AG10803 (cell line): ENCODE measurements at regions not wholly inside any gene's neighbourhood (a gene's known extent, or its start where the extent isn't known, plus 50 kb on each side); places are given as distances from the start of the nearest gene placed in this dataset.

Experiments used
- DNase-seq: peaks from one replicate; pipeline ENCODE4 v3.0.0; 2010; ENCODE audit warnings: low read depth
- H3K4me3 ChIP-seq: 2 replicates; pipeline ENCODE4 v1.5.1; 2011; ENCODE audit warnings: mild to moderate bottlenecking, low read length, control low read depth
- TF ChIP-seq, protein P1 (sequence below): conservative IDR thresholded peaks from 2 replicates; pipeline ENCODE4 v1.5.1; 2011; ENCODE audit warnings: mild to moderate bottlenecking, low read length, control low read depth, inconsistent platforms

DNA sequence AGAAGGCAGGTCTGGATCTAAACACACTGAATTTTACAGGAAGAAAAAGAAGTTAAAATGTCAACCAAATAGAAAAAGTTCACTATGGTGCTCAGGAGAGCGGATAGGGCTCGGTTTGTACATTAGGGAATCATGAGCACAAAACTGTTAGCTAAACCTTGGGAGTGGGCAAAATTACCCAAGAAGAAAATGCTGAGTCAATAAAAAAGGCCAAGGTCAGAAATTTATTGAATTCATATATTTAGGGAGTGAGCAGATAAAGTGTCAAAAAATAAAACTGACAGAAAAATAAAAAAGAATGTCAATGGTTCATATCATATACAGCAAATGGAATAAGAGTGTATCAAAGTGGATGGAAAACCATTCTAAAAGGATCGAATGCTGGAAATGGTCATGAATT, 452.5 kb upstream of the SMIM31 start:
- DNase-seq: no peak
- H3K4me3 ChIP-seq: no peak overlapping the region
- TF ChIP-seq, protein P1, sequence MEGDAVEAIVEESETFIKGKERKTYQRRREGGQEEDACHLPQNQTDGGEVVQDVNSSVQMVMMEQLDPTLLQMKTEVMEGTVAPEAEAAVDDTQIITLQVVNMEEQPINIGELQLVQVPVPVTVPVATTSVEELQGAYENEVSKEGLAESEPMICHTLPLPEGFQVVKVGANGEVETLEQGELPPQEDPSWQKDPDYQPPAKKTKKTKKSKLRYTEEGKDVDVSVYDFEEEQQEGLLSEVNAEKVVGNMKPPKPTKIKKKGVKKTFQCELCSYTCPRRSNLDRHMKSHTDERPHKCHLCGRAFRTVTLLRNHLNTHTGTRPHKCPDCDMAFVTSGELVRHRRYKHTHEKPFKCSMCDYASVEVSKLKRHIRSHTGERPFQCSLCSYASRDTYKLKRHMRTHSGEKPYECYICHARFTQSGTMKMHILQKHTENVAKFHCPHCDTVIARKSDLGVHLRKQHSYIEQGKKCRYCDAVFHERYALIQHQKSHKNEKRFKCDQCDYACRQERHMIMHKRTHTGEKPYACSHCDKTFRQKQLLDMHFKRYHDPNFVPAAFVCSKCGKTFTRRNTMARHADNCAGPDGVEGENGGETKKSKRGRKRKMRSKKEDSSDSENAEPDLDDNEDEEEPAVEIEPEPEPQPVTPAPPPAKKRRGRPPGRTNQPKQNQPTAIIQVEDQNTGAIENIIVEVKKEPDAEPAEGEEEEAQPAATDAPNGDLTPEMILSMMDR: no peak

DNA sequence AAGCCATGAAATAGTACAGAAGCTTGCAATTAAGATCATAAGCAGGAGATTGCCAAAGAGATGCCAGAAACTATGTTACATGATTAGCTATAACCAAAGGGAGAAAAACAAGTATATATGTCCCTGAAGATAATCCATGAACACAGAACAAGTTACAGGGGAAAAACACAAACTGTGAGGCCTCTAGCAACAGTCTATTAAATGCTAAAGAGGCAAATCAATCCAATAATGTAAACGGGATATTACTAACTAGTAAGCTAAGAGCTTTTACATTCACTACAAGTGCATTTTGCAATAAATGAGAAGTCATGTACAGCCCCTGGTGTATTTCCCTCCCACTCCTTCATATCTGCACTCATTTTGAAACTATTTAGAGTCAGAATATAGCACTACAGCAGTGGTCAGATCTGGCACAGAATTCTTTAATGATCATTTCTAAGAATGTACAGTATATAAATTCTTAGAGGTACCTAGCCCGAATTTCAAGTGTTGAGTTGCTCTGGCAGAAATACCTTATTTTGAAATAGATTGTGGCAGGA, 449.8 kb upstream of the SMIM31 start:
- no peak overlapping the region for H3K4me3 ChIP-seq
- TF ChIP-seq, protein P1: no peak
- DNase-seq: no peak

DNA sequence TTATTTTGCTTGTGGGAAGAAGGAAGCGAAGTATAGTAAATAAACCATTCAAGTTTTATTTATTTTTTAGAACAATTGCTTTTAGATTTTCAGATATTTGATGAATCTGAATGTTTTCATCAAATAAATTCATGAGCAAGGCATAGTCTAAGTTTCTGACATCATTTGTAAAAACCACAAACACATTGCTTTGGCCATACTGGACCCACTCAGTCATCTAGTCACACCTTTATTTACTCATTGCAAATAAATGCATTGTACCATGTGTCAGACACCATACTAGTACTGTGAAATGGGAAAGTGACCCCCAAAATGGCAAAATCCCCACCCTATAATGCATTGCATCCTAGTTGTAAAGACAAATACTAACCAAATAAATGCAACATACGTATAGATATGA, 449.1 kb upstream of the SMIM31 start:
- TF ChIP-seq, protein P1: no peak
- H3K4me3 ChIP-seq: no peak overlapping the region
- DNase-seq: no peak

DNA sequence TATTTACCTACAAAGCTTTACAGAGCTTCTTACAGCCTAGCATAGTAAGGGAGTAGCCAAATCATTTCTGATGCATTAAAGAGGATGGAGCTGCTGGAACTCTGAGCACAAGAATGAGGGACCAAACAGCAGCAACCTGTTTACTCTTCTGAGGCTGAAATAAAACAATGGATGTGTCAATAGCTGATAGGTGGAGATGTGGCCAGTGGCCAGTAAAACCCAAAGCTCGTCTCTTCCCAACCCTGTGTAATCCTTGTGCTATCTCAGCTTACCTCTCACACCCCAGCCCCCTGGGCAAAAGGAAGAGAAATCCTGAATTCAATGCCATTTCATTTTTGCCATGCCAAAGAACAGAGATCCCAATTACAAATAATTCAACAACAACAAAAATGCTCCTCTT, 446.7 kb upstream of the SMIM31 start:
- H3K4me3 ChIP-seq: no peak overlapping the region
- no peak for DNase-seq
- TF ChIP-seq, protein P1: no peak

DNA sequence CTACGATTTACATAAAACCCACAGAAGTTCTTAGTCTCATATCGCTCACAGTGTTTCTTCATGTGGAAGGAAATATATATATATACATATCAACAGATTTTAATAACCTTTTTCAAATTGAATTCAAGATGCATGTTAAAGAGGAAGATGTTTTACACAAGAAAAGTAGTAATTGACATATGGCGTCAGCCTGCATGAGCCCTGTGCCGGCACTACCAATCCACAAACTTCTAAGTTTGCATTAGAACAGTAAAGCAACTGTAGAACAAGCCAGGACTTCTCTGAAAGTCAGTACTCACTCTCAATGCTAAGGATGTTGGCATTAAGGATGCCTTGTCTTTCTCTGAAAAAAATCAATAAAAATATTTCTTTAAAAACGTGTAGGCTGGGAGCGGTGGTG, 441.3 kb upstream of the SMIM31 start:
- no peak overlapping the region for H3K4me3 ChIP-seq
- no peak for DNase-seq
- TF ChIP-seq, protein P1: no peak

DNA sequence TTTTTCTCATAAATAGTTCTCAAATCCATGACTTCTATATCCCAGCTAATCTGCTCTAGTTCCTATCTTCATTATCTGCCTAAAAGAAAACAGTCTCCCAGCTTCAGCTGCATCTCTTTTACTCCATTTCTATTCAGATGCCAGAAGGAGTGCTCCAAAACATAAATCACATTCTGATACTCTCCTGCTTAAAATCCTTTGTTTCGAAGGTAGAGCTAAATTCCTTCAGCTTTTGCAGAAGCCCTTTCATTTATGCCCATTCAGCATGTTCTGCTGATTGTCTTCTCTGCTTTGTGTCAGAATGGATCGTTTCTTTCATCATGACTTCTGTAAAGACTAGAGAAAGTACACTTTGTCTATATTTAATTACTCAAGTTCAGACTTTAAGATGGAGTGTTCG, 440.1 kb upstream of the SMIM31 start:
- TF ChIP-seq, protein P1: no peak
- H3K4me3 ChIP-seq: no peak overlapping the region
- no peak for DNase-seq

DNA sequence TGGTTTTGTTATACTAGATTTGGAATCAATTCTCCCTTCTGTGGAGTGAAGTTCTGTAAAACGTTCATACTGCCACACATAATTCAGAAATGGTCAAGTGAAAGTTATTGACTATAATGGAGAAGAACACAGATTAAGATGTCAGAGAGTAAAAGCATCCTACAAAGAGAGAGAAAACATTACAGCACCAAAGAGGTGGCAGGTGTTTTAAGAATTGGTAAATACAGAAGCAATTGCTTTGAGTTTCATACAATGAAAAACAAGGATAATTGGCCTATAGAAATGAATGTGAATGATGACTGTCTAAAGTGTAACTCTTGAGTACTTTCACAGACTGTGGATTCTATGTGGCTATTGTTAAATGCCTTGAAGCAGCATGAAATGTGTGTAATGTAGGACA, 435.6 kb upstream of the SMIM31 start:
- TF ChIP-seq, protein P1: no peak
- H3K4me3 ChIP-seq: no peak overlapping the region
- no peak for DNase-seq
